SK-MEL-5 (cell line): ENCODE measurements at regions not wholly inside any gene's neighbourhood (a gene's known extent, or its start where the extent isn't known, plus 50 kb on each side); places are given as distances from the start of the nearest gene placed in this dataset.

ENCODE experiments used
- DNase-seq: peaks from one replicate; pipeline ENCODE4 v3.0.0-alpha.2; 2016; ENCODE audit warnings: low read depth, low spot score
- in situ Hi-C: cut with HindIII; loops from 2 replicates; pipeline ENCODE4 v1.10.0; 2016; ENCODE audit warnings: low sequenced_read_pairs, high pct_unique_total_duplicates, low pct_unique_long_range_greater_than_20kb

DNA sequence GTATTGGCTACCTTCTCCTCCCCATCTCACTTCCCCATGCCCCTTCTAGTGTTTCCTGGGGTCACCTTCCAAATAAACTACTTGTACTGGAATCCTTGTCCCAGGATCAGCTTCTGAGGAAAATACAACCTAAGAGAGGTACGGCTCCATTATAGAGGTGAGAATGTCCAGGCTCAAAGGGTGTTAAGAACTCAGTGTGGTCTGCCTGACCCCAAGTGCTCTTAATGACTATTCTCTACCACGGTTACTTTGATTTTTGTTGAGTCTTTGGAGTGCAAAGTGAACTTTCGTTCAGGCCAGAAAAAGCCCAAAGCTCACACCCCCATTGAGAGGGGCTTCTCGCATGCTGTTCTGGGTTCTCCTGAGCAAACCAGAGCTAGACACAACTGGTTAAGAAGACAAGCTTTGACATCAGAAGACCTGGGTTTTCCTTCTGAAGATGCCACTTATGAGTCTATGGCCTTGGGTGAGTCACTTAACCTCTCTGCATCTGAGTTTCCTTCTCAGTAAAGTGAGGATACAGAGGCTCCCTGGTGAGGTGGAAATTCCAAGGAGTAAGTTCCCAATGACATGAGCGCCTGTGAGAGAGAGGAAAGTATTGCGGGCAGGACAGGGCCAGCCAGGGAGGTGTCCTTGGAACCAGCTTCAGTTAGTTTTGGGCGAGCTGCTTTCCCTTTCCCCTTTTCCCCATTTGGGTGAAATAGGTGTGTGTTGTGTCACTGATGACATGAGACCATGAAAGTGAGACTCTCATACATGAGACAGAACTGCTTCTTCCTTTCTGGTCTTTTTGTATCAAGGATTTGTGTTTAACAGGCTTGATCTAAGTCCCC, 475.0 kb upstream of the PROK2 start:
- in situ Hi-C loops = no loop called here
- DNase-seq = no peak

DNA sequence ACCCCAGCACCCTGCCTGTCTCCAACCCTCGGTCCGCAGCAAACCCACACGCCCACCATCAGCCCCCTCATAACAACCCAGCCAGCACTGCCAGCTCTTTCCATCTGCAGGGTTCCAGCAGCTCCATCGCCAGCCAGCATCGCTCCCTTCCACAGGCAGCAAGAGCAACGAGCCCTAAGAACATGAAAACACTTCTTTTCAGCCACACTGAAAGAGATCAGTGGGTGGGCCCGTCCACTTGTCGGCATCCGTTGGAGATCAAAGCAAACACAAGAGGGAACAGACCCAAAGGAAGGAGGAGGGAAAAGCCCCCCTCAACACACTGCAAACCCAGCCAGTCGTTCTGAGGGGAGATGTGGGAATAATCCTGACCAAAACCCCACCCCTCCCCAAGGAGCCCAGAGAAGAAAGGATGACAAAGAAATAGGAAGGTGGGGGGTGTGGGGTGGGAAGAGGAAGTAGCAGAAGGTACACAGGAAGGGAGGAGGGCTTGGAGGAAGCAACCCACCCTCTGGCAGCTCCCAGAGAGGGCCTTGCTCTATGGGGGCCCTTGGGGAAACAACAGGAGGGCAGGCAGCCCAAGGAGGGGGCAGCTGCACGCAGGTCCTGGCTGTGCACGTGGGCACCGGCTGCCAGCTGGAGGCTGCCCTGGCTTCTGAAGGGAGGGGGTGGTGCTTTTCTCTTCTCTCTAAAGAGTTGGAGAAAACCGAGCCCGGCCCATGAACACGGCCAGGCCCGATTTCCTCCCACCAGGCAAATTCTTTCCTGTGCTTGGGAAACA, 473.6 kb upstream of the PROK2 start:
- in situ Hi-C loops = no loop called here
- no peak for DNase-seq

- in situ Hi-C loops = no loop called here
- no peak for DNase-seq
Observed at GRCh38 chr3:72257738-72258137, 472.8 kb upstream of the PROK2 start.

- in situ Hi-C loops = no loop called here
- no peak for DNase-seq
Observed at GRCh38 chr3:72257203-72257602, 472.3 kb upstream of the PROK2 start.

- no peak for DNase-seq
- in situ Hi-C loops = no loop called here
Observed at GRCh38 chr3:72256716-72257115, 471.8 kb upstream of the PROK2 start.

- in situ Hi-C loops = no loop called here
- no peak for DNase-seq
Observed at GRCh38 chr3:72255791-72256559, 471.0 kb upstream of the PROK2 start.

DNA sequence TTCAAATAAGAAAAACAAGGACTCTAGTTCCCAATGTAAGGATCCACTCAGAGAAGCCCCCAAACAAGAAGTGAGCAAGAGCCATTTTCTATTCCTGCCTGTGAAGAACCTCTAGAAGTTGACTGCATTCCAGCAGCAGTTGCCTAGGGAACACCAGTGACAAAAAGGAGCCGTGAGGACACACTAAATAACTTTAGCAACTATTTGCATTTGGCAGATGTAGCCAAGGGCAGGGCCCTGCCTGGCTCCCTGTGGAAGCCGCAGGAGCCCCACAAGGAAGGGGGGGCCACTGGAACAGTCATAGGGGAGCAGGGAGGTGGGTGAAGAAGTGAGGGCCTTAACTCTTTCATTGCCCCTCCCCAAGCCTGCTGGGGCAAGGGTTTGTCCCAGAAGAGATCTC, 470.2 kb upstream of the PROK2 start:
- in situ Hi-C loops = no loop called here
- no peak for DNase-seq

DNA sequence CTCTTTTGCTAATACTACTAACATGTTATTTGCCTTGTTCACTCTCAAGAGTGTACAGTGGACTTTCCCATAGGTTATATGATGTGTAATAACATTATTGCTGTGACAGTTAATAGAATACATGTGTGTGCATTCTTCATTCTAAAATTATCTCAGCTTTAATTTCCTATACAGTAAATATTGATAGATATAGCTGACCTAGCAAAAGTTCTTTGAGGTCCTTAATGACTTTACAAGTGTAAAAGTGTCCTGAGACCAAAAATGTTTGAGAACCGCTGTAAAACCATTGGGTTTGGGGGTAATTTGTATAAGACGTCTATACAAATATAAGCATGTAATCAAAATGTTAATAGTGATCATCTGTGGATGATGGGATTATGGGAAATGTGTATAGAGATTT, 469.5 kb upstream of the PROK2 start:
- no peak for DNase-seq
- in situ Hi-C loops = no loop called here

DNA sequence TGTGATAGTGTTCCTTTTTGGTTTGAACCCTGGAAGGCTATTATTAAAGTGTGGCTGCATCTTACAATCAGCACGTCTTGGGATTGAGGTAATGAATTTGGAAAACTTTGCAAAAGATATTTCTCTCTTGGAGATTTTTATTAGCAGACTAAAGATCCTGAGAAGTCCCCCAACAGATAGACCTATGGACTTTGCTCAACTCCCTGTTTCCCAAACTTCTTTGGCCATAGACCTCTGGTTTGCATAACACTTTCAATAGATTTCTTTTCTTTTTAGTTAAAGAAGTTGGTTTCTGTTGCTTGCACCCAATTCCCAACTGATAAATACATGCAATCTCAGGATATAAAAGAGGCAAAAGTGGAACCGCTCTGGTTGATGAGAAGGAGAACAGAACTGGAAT, 465.8 kb upstream of the PROK2 start:
- DNase-seq = no peak
- in situ Hi-C loops = no loop called here

- in situ Hi-C loops = no loop called here
- no peak for DNase-seq
Observed at GRCh38 chr3:72248869-72249268, 463.9 kb upstream of the PROK2 start.

DNA sequence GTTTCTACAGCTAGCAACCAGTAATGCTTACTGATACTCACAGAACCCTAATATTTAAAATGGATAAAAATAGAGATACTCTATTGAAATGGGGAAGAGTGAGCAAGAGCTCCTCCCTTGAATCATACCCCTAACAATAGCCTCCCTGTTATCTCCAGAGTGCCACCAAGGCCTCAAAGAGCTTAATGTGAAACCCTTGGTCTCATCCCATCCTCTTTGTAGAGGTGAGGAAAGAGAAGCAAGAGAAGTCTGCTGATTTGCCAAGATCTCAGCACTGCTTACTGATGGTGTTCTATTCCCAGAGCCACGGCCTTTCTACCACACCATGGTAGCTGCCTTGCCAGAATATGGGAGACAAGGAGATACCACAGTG, 463.4 kb upstream of the PROK2 start:
- in situ Hi-C loops = no loop called here
- DNase-seq = no peak

DNA sequence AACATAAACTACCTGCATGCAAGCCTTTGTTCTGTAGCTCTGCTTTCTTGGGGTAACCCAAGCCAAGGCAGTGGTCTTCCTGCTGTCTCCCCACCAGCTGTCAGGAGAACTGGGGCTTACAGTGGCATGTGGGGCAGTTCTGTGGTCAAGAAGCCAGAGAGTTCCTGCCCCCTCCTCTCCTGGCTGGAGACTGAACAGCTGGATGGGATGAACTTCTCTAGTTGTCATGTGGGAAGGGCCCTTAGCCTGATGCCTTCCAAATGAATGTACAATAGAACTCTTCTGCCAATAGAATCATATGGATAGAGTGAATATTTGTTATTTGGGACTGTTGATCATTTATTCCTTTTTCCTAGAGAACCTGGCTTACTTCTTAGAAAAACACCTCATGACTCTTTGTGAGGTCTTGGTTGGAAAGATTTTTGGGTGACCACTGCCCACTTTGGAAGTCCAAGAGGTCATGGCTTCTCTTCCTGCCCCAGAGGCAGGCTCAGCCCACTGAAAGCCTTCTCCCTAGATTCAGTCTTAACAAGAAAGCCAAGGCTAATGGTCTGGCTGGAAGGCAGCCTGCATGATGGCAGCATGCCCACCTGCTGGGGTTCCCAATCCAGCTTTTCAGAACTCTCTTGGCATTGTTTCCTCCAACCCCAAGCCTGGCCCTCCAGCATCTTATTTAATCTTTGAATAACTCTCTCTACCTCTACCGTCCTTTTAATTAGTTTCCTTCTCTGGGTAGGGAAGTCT, 462.9 kb upstream of the PROK2 start:
- in situ Hi-C loops = no loop called here

DNA sequence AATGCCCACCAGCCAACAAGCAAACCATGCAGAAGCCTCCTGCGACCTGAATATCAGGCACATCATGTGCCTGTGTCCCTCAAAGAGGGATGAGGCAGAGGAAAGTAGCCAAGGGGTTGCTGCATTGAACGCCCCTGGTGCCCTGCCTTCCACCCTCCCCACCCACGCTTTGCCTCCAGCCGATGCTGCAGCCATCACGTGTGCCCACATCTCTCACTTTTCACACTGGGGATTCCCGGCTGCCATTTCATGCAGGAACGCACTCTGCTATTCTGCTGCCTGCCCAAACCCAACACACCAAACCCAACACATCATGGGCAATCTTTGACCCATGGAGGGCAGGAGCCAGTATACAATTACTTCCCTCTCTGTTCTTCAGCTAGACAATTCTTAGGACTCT, 462.2 kb upstream of the PROK2 start:
- DNase-seq = no peak
- in situ Hi-C loops = no loop called here

More for the DNA sequence above, 462.9 kb upstream of the PROK2 start:
- no peak for DNase-seq

GRCh38 chr3:72246685-72247084, 461.7 kb upstream of the PROK2 start:
- in situ Hi-C loops = no loop called here
- no peak for DNase-seq

GRCh38 chr3:72245183-72245811, 460.3 kb upstream of the PROK2 start:
- in situ Hi-C loops = no loop called here
- no peak for DNase-seq

DNA sequence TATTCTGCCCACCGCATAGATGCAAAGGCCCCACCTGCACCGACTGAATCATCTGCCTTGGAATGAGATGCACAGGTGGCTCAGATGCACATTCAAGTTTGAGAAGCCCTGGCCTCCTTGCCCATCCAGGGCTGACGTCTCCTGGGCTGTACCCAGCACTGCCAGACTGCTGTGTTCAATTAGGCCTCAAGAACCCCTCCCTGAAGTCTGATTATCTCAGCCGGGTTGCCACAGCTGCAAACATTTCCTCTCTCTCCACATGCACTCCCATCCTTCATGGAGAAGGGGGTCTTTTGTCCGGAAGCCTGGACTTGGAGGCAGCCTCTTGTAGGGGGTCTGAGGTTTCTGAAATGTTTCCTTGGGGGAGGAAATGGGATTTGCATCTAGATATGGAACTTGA, 459.4 kb upstream of the PROK2 start:
- in situ Hi-C loops = no loop called here

DNA sequence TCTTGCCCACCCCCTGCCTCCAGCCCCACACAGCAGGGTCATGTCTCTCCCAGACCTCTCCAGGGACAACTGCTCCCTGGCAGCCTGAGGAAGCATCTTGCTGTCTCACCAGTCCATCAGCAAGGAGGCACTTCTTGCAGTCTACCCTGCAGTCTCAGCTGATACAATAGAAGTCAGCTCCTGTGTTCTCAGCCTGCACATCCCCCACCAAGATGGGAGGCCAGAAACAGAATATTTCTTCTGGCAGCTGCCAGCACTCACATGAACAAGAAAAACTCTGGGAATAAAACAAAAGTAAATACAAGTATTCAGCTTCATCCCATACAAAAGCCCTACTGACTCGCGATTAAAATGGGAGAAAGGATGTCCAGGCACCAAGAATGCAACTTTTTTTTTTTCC, 457.4 kb upstream of the PROK2 start:
- in situ Hi-C loops = no loop called here
- no peak for DNase-seq

More for the DNA sequence above, 459.4 kb upstream of the PROK2 start:
- no peak for DNase-seq
